Kidney capillary endothelial cell (primary cell): ENCODE measurements at regions not wholly inside any gene's neighbourhood (a gene's known extent, or its start where the extent isn't known, plus 50 kb on each side); places are given as distances from the start of the nearest gene placed in this dataset.

Source experiments
- DNase-seq: peaks from one replicate; pipeline ENCODE4 v3.0.0-alpha.2; 2018; ENCODE audit warnings: low spot score

GRCh38 chr6:14187406-14187805, 69.8 kb downstream of the CD83 start:
- no peak for DNase-seq

GRCh38 chr6:14189074-14189473, 71.5 kb downstream of the CD83 start:
- DNase-seq = no peak

GRCh38 chr6:14190191-14190928, 72.8 kb downstream of the CD83 start:
- no peak for DNase-seq

- DNase-seq = no peak
Measured at GRCh38 chr6:14190929-14191224, 73.3 kb downstream of the CD83 start.

- no peak for DNase-seq
Measured at GRCh38 chr6:14191761-14192160, 74.2 kb downstream of the CD83 start.

GRCh38 chr6:14192216-14192788, 74.7 kb downstream of the CD83 start:
- no peak for DNase-seq

GRCh38 chr6:14193524-14193923, 76.0 kb downstream of the CD83 start:
- no peak for DNase-seq

- no peak for DNase-seq
Measured at GRCh38 chr6:14194483-14194882, 76.9 kb downstream of the CD83 start.

GRCh38 chr6:14194976-14195375, 77.4 kb downstream of the CD83 start:
- DNase-seq = no peak

- no peak for DNase-seq
Measured at GRCh38 chr6:14196026-14196425, 78.5 kb downstream of the CD83 start.

GRCh38 chr6:14197118-14197517, 79.5 kb downstream of the CD83 start:
- no peak for DNase-seq

GRCh38 chr6:14200047-14200446, 82.5 kb downstream of the CD83 start:
- no peak for DNase-seq

GRCh38 chr6:14202947-14203346, 85.4 kb downstream of the CD83 start:
- DNase-seq = no peak

- DNase-seq = no peak
Measured at GRCh38 chr6:14206391-14206790, 88.8 kb downstream of the CD83 start.

GRCh38 chr6:14207448-14207847, 89.9 kb downstream of the CD83 start:
- peak; percentile 3 for DNase-seq

- DNase-seq = no peak
Measured at GRCh38 chr6:14209000-14209399, 91.4 kb downstream of the CD83 start.

GRCh38 chr6:14210077-14210476, 92.5 kb downstream of the CD83 start:
- no peak for DNase-seq

- peak; percentile 84 for DNase-seq
Measured at GRCh38 chr6:14210663-14211561, 93.3 kb downstream of the CD83 start.

- no peak for DNase-seq
Measured at GRCh38 chr6:14211562-14211942, 94.0 kb downstream of the CD83 start.

GRCh38 chr6:14212020-14212419, 94.4 kb downstream of the CD83 start:
- DNase-seq = no peak

- DNase-seq = no peak
Measured at GRCh38 chr6:14212632-14213031, 95.1 kb downstream of the CD83 start.

- no peak for DNase-seq
Measured at GRCh38 chr6:14216946-14217684, 99.5 kb downstream of the CD83 start.
